ENCODE measurements at regions not wholly inside any gene's neighbourhood (a gene's known extent, or its start where the extent isn't known, plus 50 kb on each side); places are given as distances from the start of the nearest gene placed in this dataset.

DNA sequence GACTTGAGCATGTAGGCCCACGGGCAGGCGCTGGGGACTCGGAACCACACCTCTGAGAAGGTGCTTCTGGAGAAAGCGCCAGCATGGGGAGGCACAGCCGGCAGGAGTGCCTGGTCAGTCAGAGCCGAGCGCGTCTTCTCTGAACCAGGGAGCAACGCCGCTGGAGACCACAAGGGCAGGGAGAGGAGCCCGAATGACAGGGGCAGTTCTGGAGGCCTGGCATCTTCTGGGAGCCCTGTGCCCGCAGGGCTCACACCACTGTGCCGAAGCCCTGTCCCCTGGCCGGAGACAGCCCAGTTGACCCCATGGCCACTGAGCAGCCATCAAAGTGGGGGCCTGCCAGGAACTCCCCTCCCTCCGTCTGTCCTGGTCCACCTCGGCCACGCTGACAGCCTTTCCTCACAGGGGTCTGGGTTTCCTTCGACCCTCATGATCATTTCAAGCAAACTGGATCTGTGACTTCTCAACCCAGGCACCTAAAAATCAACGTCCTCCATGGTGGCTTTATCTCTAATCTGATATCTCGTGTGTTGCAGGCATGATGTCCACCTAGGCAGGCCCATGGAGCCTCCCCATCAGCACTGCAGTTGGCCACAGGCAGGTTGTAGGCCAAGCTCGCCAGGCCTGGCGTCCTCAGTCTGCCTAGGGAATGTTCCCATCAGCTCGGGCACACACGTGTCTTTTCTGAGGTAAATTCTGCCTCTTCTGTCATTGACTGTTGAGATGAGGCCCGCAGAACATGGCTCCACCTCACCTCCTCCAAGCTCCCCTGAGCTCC, 299.3 kb upstream of the RTL1 start:
- H4K20me1 ChIP-seq (ENCODE audit: insufficient read depth, low read length), result no peaks in the 10 kb centered on the region
- peaks cover 0 to 8% of the 10 kb centered on the region in 2 experiments; a peak in 2 of 5 replicates for H3K27me3 ChIP-seq (ENCODE audit: control insufficient read depth in 1 of 2, insufficient read depth in 2 of 2, low read length in 2 of 2)
- H3K9ac ChIP-seq (ENCODE audit: insufficient read depth, low read depth, low read length), result no peak overlapping the region
- H3K79me2 ChIP-seq (ENCODE audit: insufficient read depth, low read length), result no peaks in the 10 kb centered on the region
- H3K4me1 ChIP-seq (ENCODE audit: insufficient read depth, low read length), result no peaks in the 10 kb centered on the region
- FAIRE-seq, result no peak
- peaks cover under 1% of the 10 kb centered on the region; the same call in 1 of the 2 replicates for H3K9me3 ChIP-seq (ENCODE audit: low read length)
- no peaks in the 10 kb centered on the region for H3K36me3 ChIP-seq (replicated peaks in 1 of 2; ENCODE audit: control insufficient read depth in 1 of 2, insufficient read depth in 2 of 2, low read length in 2 of 2)
- H2AFZ ChIP-seq (ENCODE audit: low read length), result no peak overlapping the region
- POLR2A ChIA-PET, result no interaction called here
- CTCF ChIA-PET (ENCODE audit: low intra/inter-chr PET ratio, low total read pairs), result no interaction called here
- in situ Hi-C loops (cut with HindIII; ENCODE audit: extremely low pct_ligation_motif_present, low pct_unique_long_range_greater_than_20kb), result no loop called here
- intact Hi-C loops (cut with micrococcal nuclease; ENCODE audit: unreplicated experiment), result no loop called here
- no peak overlapping the region for H3K4me3 ChIP-seq (replicated peaks in 1 of 3; ENCODE audit: insufficient read depth in 1 of 3, low read depth in 2 of 3, low read length in 3 of 3)
- no peak overlapping the region for H3K4me2 ChIP-seq (ENCODE audit: low read depth, low read length)
- BruUV-seq (replicated peaks), result no TSS peak
- DNase-seq (ENCODE audit: low spot score), result no peak
- no peak overlapping the region for H3K27ac ChIP-seq (ENCODE audit: extremely low read length, insufficient read depth, low read length)
- TF ChIP-seq ZNF3 (CRISPR knock-in tag; IDR thresholded peaks at IDR 0.05) (no peak), ZNF883 (CRISPR knock-in tag; IDR thresholded peaks at IDR 0.05; ENCODE audit: not compliant biosample characterization) (no peak), HNRNPL (IDR thresholded peaks at IDR 0.05; ENCODE audit: low read depth, low read length) (no peak), MED13 (CRISPR knock-in tag; IDR thresholded peaks at IDR 0.05) (no peak), CENPX (CRISPR knock-in tag; IDR thresholded peaks at IDR 0.05) (no peak), RFX1 (IDR thresholded peaks at IDR 0.05) (no peak), ZNF83 (CRISPR knock-in tag; IDR thresholded peaks at IDR 0.05; ENCODE audit: borderline replicate concordance) (no peak), ZBTB7B (CRISPR knock-in tag; IDR thresholded peaks at IDR 0.05) (no peak), RORA (CRISPR knock-in tag; IDR thresholded peaks at IDR 0.05) (no peak), ARHGAP35 (CRISPR knock-in tag; IDR thresholded peaks at IDR 0.05; ENCODE audit: borderline replicate concordance) (no peak), ZNF773 (CRISPR knock-in tag; IDR thresholded peaks at IDR 0.05; ENCODE audit: borderline replicate concordance) (no peak)
- TF ChIP-seq, protein P1, sequence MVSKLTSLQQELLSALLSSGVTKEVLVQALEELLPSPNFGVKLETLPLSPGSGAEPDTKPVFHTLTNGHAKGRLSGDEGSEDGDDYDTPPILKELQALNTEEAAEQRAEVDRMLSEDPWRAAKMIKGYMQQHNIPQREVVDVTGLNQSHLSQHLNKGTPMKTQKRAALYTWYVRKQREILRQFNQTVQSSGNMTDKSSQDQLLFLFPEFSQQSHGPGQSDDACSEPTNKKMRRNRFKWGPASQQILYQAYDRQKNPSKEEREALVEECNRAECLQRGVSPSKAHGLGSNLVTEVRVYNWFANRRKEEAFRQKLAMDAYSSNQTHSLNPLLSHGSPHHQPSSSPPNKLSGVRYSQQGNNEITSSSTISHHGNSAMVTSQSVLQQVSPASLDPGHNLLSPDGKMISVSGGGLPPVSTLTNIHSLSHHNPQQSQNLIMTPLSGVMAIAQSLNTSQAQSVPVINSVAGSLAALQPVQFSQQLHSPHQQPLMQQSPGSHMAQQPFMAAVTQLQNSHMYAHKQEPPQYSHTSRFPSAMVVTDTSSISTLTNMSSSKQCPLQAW (CRISPR knock-in tag; IDR thresholded peaks at IDR 0.05), result no peak
- TF ChIP-seq, protein P2, sequence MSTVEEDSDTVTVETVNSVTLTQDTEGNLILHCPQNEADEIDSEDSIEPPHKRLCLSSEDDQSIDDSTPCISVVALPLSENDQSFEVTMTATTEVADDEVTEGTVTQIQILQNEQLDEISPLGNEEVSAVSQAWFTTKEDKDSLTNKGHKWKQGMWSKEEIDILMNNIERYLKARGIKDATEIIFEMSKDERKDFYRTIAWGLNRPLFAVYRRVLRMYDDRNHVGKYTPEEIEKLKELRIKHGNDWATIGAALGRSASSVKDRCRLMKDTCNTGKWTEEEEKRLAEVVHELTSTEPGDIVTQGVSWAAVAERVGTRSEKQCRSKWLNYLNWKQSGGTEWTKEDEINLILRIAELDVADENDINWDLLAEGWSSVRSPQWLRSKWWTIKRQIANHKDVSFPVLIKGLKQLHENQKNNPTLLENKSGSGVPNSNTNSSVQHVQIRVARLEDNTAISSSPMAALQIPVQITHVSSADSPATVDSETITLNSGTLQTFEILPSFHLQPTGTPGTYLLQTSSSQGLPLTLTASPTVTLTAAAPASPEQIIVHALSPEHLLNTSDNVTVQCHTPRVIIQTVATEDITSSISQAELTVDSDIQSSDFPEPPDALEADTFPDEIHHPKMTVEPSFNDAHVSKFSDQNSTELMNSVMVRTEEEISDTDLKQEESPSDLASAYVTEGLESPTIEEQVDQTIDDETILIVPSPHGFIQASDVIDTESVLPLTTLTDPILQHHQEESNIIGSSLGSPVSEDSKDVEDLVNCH (CRISPR knock-in tag; IDR thresholded peaks at IDR 0.05), result no peak
- WGBS (ENCODE audit: low lambda C conversion rate), result 57% methylated on average over 22 of the region's 25 CpGs
- no peak; the same call in 2 of the 3 replicates for ATAC-seq
